IMR-90 (cell line): ENCODE measurements at regions not wholly inside any gene's neighbourhood (a gene's known extent, or its start where the extent isn't known, plus 50 kb on each side); places are given as distances from the start of the nearest gene placed in this dataset.

Source experiments
- BHLHE40 ChIP-seq: fragments of 150-350 bp; IDR thresholded peaks from 2 replicates; pipeline ENCODE4 v1.6.1; 2016; ENCODE audit warnings: mild to moderate bottlenecking, low read depth, low read length
- CEBPB ChIP-seq: IDR thresholded peaks from 2 replicates; pipeline ENCODE4 v1.6.1; 2012; ENCODE audit warnings: low read depth, low read length, improper control_type of control experiment
- CTCF ChIP-seq: conservative IDR thresholded peaks from 2 replicates; pipeline ENCODE4 v1.5.1; 2012; ENCODE audit warnings: mild to moderate bottlenecking, low read depth, low read length, improper control_type of control experiment
- ELK1 ChIP-seq: fragments of 150-350 bp; IDR thresholded peaks from 2 replicates; pipeline ENCODE4 v1.6.1; 2016; ENCODE audit warnings: low read depth, mild to moderate bottlenecking, low read length, moderate library complexity, borderline replicate concordance
- FOS ChIP-seq: fragments of 150-350 bp; IDR thresholded peaks from 2 replicates; pipeline ENCODE4 v1.6.1; 2016; ENCODE audit warnings: low read depth, low read length
- MAFK ChIP-seq: IDR thresholded peaks from 2 replicates; pipeline ENCODE4 v1.6.1; 2012; ENCODE audit warnings: low read depth, low read length, improper control_type of control experiment
- MXI1 ChIP-seq: IDR thresholded peaks from 2 replicates; pipeline ENCODE4 v1.6.1; 2012; ENCODE audit warnings: low read depth, mild to moderate bottlenecking, low read length, moderate library complexity, borderline replicate concordance
- POLR2A ChIP-seq: IDR thresholded peaks from 2 replicates; pipeline ENCODE4 v1.6.1; 2012; ENCODE audit warnings: mild to moderate bottlenecking, low read depth, low read length
- RAD21 ChIP-seq: IDR thresholded peaks from 2 replicates; pipeline ENCODE4 v1.6.1; 2012; ENCODE audit warnings: low read length, improper control_type of control experiment
- RCOR1 ChIP-seq: IDR thresholded peaks from 2 replicates; pipeline ENCODE4 v1.6.1; 2012; ENCODE audit warnings: mild to moderate bottlenecking, low read length, improper control_type of control experiment; ENCODE audit not compliant: insufficient replicate concordance
- RFX5 ChIP-seq: IDR thresholded peaks from 2 replicates; pipeline ENCODE4 v1.8.0; 2012; ENCODE audit warnings: low read depth, mild to moderate bottlenecking, low read length, moderate library complexity
- SMC3 ChIP-seq: fragments of 150-350 bp; IDR thresholded peaks from 2 replicates; pipeline ENCODE4 v1.6.1; 2016; ENCODE audit warnings: low read depth, mild to moderate bottlenecking, antibody characterized with exemption, low read length, moderate library complexity
- TF ChIP-seq, protein P1 (sequence below): fragments of 150-350 bp; IDR thresholded peaks from 2 replicates; pipeline ENCODE4 v1.6.1; 2017; ENCODE audit warnings: mild to moderate bottlenecking, antibody characterized with exemption, low read length, low read depth

DNA sequence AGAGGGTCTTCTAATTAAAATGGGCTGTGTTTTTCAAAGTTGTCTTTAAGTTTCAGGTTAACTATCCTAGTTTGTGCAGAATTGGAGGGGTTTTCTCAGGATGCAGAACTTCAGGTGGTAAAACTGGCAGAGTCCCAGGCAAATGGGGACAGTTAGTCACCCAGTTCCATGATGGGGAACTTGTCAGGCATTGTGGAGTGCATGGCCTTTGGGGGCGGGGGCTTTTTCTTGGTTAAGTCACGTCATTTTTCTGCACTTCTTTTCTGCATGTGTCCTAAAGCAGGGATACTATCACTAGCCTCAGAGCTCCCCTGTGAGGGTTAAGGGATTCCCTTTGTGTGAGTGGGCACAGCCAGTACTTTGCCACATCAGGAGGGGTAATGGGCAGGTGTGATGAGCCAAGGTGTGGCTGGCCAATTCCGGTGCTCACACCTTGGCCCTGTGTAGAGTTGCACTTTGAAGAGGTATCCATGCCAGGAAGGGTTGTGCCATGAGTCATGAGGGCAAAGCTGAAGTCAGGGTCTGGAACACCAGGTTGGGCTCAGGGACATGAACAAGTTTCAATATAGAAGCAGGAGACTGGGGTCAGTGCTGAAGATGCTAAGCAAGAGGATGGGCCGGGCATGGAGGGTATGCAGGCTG is 126.0 kb upstream of the RREB1 start:
- TF ChIP-seq CTCF (no peak), POLR2A (no peak), BHLHE40 (no peak), ELK1 (no peak), CEBPB (no peak), RAD21 (no peak), MAFK (no peak), RCOR1 (no peak), RFX5 (no peak), SMC3 (no peak), MXI1 (no peak), FOS (no peak)
- TF ChIP-seq, protein P1, sequence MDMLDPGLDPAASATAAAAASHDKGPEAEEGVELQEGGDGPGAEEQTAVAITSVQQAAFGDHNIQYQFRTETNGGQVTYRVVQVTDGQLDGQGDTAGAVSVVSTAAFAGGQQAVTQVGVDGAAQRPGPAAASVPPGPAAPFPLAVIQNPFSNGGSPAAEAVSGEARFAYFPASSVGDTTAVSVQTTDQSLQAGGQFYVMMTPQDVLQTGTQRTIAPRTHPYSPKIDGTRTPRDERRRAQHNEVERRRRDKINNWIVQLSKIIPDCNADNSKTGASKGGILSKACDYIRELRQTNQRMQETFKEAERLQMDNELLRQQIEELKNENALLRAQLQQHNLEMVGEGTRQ, result no peak
